GM13976 (cell line): ENCODE measurements at regions not wholly inside any gene's neighbourhood (a gene's known extent, or its start where the extent isn't known, plus 50 kb on each side); places are given as distances from the start of the nearest gene placed in this dataset.

Experiments
- DNase-seq: peaks from one replicate; pipeline ENCODE4 v3.0.0; 2012; ENCODE audit warnings: low spot score
- in situ Hi-C: fragments of 300-500 bp; cut with MboI; formaldehyde crosslinking; loops from one replicate; pipeline ENCODE4 v1.12.0; 2022; ENCODE audit warnings: low sequenced_read_pairs, mixed read lengths, inconsistent platforms; ENCODE audit not compliant: unreplicated experiment
- TF ChIP-seq, protein P1 (sequence below): IDR thresholded peaks from 2 replicates; pipeline ENCODE4 v1.5.1; 2012; ENCODE audit warnings: borderline replicate concordance, mild to moderate bottlenecking; ENCODE audit not compliant: insufficient read depth; ENCODE audit errors: extremely low read depth, missing control alignments, control extremely low read depth

DNA sequence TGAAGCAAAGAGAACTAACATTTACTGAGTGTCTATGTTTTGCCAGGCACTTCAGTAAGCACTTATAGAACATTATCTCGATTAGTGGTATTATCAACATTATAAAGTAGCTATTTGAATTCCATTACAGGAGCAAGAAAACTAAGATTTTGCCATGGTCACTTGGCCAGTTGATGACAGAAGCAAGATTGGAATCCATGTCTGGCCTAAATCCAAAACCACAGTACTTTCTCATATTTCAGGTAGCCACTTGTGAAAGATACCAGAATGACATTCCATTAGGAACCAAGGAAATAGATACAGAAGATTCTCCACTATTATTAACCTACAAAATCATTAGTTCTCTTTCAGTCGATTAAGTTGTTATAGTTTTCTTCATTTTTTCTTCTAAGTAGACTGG is 691.0 kb upstream of the API5 start:
- no peak for DNase-seq
- TF ChIP-seq, protein P1, sequence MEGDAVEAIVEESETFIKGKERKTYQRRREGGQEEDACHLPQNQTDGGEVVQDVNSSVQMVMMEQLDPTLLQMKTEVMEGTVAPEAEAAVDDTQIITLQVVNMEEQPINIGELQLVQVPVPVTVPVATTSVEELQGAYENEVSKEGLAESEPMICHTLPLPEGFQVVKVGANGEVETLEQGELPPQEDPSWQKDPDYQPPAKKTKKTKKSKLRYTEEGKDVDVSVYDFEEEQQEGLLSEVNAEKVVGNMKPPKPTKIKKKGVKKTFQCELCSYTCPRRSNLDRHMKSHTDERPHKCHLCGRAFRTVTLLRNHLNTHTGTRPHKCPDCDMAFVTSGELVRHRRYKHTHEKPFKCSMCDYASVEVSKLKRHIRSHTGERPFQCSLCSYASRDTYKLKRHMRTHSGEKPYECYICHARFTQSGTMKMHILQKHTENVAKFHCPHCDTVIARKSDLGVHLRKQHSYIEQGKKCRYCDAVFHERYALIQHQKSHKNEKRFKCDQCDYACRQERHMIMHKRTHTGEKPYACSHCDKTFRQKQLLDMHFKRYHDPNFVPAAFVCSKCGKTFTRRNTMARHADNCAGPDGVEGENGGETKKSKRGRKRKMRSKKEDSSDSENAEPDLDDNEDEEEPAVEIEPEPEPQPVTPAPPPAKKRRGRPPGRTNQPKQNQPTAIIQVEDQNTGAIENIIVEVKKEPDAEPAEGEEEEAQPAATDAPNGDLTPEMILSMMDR, result no peak
- in situ Hi-C loops, result no loop called here

DNA sequence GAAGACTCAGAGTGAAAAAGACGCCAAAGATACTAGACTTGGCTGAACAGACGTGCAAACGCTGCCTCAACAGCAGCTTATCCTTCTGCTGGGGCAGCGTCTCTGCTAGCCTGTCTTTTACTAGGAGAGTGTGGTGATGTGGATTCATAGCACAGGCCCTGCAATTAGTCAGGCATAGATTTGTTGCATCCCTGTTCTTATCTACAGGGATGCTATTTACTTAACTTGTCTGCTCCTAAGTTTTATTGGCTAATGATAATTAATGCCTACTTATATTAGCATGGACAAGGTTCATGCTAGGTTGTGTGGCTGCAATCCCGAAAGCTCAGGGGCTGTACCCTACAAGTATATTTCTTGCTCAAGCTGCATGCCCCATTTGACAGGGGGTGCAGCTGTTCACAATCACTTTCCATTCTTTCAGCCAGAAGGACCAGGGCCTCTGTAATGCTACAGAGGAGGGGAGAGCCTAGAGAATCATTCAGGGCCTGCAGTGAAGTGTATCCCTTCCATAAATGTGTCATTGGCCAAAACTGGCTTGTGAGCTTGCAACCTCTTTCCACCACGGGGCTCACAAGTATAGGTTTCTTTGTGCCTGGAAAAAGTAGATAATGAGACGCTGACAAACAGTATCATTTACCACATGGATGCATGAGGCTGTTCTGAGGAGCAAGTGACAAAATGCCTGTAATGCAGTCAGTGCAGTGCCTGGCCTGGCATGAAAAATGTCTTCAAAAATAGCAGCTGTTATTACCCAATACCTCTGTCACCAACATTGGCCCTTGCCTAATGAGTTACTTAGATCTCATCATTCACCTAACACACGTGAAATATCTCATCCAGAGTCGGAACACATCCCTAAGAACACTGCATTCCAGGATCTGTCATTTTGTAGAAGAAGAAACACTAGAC is 685.8 kb upstream of the API5 start:
- in situ Hi-C loops, result no loop called here
- TF ChIP-seq, protein P1, result no peak
- DNase-seq, result no peak

DNA sequence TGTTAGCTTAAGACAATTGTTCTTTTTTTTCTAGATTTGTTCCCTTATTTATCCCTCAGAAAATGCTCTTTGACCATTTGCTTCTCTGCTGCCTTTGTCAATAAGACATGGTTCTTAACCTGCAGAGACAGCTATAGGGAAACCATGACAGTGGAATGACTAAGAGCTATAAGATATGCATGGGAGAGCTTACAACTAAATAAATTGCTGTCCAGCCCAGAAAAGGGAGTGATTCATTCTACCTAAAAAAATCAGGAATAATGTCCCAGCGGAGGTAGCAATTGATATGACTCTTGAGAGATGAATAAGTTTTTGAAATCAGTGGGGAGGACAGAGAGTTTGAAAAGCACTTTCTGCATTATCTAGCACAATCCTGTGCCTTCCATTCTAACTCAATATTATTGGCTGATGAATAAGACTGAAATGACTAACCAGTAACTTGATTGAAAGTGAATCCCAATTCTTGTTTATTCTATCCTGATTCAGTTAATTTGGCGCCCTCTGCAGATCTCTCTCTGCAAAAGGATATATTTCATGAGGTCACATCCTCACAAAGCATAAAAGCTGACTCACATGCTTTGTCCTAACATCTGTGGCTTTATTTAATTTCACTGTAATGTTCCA is 680.5 kb upstream of the API5 start:
- in situ Hi-C loops, result no loop called here
- TF ChIP-seq, protein P1, result no peak
- DNase-seq, result no peak

DNA sequence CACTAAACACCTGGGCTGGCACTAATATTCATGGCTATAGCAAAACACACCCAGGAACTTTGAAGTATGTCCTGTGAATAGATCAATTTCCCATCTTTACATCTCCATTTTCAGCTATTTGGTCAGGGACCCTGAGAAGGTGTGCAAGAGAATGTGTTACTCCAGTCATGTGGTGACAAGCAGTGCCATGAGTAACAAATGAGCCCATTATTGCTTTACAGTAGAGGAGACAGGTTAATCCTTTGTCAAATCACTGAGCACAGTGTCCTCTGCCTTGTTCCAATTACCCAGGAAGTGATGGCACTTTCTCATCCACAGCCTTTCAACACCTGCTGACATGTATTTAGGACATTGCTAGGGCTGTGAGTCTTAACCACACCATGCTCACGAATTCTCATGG is 664.8 kb upstream of the API5 start:
- in situ Hi-C loops, result no loop called here
- TF ChIP-seq, protein P1, result no peak
- DNase-seq, result no peak

DNA sequence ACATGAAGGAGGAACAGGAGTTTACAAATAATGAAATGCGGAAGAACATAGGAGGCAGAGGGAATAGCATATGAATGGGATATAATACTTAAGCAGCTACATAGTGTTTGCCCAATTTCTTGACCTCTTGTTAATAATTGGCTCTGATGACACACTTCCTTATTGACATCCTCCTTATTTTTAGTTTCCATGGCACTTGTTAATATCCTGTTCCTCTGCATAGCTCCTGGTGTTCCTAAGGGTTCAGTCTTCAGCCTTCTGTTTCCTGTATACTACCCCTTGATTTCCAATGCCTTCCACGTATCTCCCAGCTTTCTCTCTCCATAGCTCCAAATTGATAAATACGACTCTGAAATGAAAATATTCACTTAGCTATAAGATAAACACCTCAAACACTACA is 663.8 kb upstream of the API5 start:
- TF ChIP-seq, protein P1, result no peak
- in situ Hi-C loops, result no loop called here
- no peak for DNase-seq

DNA sequence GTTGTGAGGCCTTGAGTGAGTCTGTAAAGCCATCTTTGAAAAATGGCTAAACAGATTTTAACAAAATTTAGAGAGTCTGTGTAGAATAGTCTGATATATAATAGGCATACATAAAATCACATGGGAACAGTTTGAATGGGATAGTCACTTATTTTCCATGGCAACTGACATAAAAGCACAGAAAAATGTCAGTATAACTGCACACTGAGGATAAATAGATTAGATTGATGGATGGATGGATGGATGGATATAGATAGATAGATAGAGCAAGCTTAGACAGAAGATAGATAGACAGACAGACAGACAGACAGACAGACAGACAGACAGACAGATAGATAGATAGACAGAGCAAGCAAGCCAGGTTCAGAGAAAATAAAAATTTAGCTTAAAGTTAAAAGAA is 660.2 kb upstream of the API5 start:
- DNase-seq, result no peak
- in situ Hi-C loops, result no loop called here
- TF ChIP-seq, protein P1, result no peak
